ENCODE measurements at regions not wholly inside any gene's neighbourhood (a gene's known extent, or its start where the extent isn't known, plus 50 kb on each side); places are given as distances from the start of the nearest gene placed in this dataset.

DNA sequence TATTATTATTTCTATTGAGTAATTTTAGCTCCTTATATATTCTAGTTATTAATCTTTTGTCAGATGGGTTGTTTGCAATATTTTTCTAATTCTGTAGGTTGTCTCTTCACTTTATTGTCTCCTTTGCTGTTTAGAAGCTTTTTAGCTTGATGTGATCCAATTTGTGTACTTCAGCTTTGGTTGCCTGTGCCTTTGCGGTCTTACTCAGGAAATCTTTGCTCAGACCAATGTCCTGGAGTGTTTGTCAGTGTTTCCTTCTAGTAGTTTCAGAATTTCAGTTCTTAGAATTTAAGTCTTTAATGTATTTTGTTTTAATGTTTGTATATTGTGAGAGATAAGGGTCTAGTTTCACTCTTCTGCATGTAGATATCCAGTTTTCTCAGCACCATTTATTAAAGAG is 916.0 kb upstream of the EYS start:
- no peak for TF ChIP-seq POLR2A (IDR thresholded peaks at IDR 0.05)
- TF ChIP-seq CTCF (IDR thresholded peaks at IDR 0.05): no peak
- TF ChIP-seq POLR2AphosphoS5 (IDR thresholded peaks at IDR 0.05): no peak

All from prostate gland (tissue), 2 donors.